Smooth muscle cell (in vitro differentiated cells): ENCODE measurements at regions not wholly inside any gene's neighbourhood (a gene's known extent, or its start where the extent isn't known, plus 50 kb on each side); places are given as distances from the start of the nearest gene placed in this dataset.

Source experiments
- DNase-seq: peaks from one replicate; lab custom pipeline; 2025; ENCODE audit not compliant: unreplicated experiment; lab: John Stamatoyannopoulos, UW
- H2AFZ ChIP-seq: fragments of 200-600 bp; sonication (generic); 2 replicates; pipeline ENCODE4 v1.6.0; 2016; ENCODE audit warnings: antibody characterized with exemption, low read depth, mild to moderate bottlenecking
- H3F3A ChIP-seq: fragments of 200-600 bp; sonication (generic); 2 replicates; pipeline ENCODE4 v1.6.0; 2017; ENCODE audit warnings: antibody characterized with exemption, low read depth
- H3K27ac ChIP-seq: fragments of 200-600 bp; sonication (generic); 2 replicates; pipeline ENCODE4 v1.5.1; 2016; ENCODE audit warnings: low read depth, mild to moderate bottlenecking
- H3K27me3 ChIP-seq: fragments of 200-600 bp; sonication (generic); 2 replicates; pipeline ENCODE4 v1.6.1; 2016; ENCODE audit warnings: low read depth, mild to moderate bottlenecking
- H3K36me3 ChIP-seq: fragments of 200-600 bp; sonication (generic); 2 replicates; pipeline ENCODE4 v1.5.1; 2016; ENCODE audit warnings: low read depth
- H3K4me1 ChIP-seq: fragments of 200-600 bp; sonication (generic); 2 replicates; pipeline ENCODE4 v1.5.1; 2016; ENCODE audit warnings: low read depth
- H3K4me2 ChIP-seq: fragments of 200-600 bp; sonication (generic); 2 replicates; pipeline ENCODE4 v1.6.0; 2016; ENCODE audit warnings: mild to moderate bottlenecking
- H3K4me3 ChIP-seq: fragments of 200-600 bp; sonication (generic); 2 replicates; pipeline ENCODE4 v1.5.1; 2016; ENCODE audit warnings: mild to moderate bottlenecking
- H3K79me2 ChIP-seq: fragments of 200-600 bp; sonication (generic); 2 replicates; pipeline ENCODE4 v1.6.0; 2016; ENCODE audit warnings: low read depth, mild to moderate bottlenecking
- H3K9ac ChIP-seq: fragments of 200-600 bp; sonication (generic); 2 replicates; pipeline ENCODE4 v1.6.0; 2016; ENCODE audit warnings: low read depth
- H3K9me3 ChIP-seq: fragments of 200-600 bp; sonication (generic); replicated peaks from 2 replicates; pipeline ENCODE4 v1.5.1; 2016; ENCODE audit warnings: low read depth
- H4K20me1 ChIP-seq: fragments of 200-600 bp; sonication (generic); 2 replicates; pipeline ENCODE4 v1.6.0; 2016; ENCODE audit warnings: low read depth
- CTCF ChIP-seq: fragments of 200-600 bp; sonication (generic); IDR thresholded peaks from 2 replicates; pipeline ENCODE4 v1.5.1; 2017; ENCODE audit warnings: borderline replicate concordance, mild to moderate bottlenecking, antibody characterized with exemption; ENCODE audit not compliant: insufficient read depth, poor library complexity, severe bottlenecking
- WGBS: methylation state at CpG from one replicate; pipeline ENCODE4 v1.1.7; 2016; ENCODE audit warnings: low lambda C conversion rate; 5-methylcytosine and 5-hydroxymethylcytosine counted together

DNA sequence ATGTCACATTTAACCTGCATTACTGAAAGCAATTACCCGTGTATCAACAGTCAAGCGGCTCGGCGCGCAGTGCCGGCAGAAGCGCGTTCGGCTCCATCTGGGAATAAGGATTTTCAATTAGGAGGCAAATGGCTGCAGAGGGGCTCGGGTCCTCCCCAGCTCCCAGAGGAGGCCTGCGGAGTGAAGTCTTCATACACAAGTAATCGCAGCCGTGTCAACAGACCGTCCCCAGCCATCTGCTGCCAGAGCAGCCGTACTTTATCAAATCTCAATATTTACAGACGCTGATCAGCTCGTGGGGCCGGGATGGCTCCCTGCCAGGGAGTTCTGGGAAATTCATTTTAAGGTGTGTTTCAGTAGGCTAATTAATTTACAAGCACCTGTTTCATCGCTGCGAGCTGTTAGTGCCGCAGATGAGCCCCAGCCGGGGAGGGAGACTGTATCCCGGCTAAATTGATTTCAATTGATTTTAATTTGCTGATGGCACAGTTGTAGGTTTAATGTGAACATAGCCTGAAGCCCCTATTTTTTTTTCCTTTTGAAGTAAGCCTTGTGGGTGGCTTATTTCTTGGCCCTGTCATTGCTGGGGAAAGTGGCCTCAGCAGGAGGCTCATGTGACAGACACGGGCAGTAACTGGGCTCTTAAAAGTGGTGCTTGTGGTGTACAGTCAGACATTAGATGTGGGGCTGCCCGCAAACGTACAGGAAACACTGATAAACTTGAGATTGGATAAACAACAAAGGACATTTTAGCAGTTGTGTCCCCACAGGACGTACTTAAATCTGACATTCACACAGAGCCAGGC is 252.7 kb downstream of the TEX29 start:
- WGBS, result 95% methylated on average over 27 of the region's 27 CpGs

DNA sequence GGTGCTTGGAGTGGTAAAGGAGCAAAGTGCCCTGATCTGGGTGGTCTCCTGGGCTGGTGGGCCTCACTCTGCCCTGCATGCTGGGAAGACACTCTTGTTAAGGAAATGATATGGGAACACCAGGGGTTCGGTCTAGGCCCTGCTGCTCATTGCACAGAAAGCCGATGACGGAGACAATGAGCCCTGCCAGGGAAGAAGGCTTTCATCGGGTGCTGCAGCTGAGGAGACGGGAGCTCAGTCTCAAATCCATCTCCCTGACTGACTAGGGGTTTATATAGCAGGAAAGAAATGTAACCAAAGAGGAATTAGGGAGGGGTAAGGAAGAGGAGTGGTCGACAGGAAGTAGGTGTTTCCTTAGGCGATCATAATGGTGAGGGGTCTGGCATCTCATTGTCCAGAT is 253.4 kb downstream of the TEX29 start:
- no peaks in the 10 kb centered on the region for H3K36me3 ChIP-seq
- H3K4me1 ChIP-seq, result no peaks in the 10 kb centered on the region
- 90% methylated on average over 7 of the region's 7 CpGs for WGBS
- no peak for DNase-seq
- H3K4me3 ChIP-seq, result no peak overlapping the region
- H3K9me3 ChIP-seq, result peaks cover 9% of the 10 kb centered on the region
- no peak for TF ChIP-seq CTCF
- H3F3A ChIP-seq, result no peaks in the 10 kb centered on the region
- H2AFZ ChIP-seq, result no peak overlapping the region
- no peaks in the 10 kb centered on the region for H4K20me1 ChIP-seq
- H3K27me3 ChIP-seq, result no peaks in the 10 kb centered on the region
- no peak overlapping the region for H3K27ac ChIP-seq
- H3K79me2 ChIP-seq, result no peaks in the 10 kb centered on the region
- H3K9ac ChIP-seq, result no peak overlapping the region
- no peak overlapping the region for H3K4me2 ChIP-seq

More for the DNA sequence above, 252.7 kb downstream of the TEX29 start:
- Histone ChIP-seq H3K9me3 (peaks cover 9% of the 10 kb centered on the region), H3K4me2 (no peak overlapping the region), H3F3A (no peaks in the 10 kb centered on the region), H3K4me3 (no peak overlapping the region), H3K9ac (no peak overlapping the region), H3K27ac (no peak overlapping the region), H3K36me3 (no peaks in the 10 kb centered on the region), H2AFZ (no peak overlapping the region), H3K4me1 (no peaks in the 10 kb centered on the region), H4K20me1 (no peaks in the 10 kb centered on the region), H3K27me3 (no peaks in the 10 kb centered on the region), H3K79me2 (no peaks in the 10 kb centered on the region)
- no peak for DNase-seq
- TF ChIP-seq CTCF, result no peak

DNA sequence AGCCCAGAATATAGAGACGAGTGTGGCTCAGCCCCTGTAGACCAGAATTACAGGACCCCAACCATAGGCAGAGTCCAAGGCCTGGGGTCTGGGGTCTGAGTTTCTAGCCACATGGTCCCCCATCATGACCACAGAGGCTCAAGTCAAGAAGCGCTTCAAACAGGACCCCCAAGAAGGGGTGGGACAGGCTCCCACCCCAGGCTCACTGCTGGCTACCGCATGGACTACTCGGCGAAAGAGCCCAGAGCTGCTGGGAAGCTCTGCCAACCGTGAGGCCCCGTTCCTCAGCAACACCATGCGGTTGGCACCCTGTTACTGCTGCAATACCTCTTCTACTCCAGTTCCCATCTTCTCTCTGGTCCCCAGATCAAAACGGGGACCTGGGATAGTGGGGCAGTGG is 254.8 kb downstream of the TEX29 start:
- H3K4me1 ChIP-seq, result no peaks in the 10 kb centered on the region
- H3K4me2 ChIP-seq, result no peak overlapping the region
- 91% methylated on average over 9 of the region's 9 CpGs for WGBS
- H3K9me3 ChIP-seq, result peaks cover 9% of the 10 kb centered on the region
- no peak for TF ChIP-seq CTCF
- no peak overlapping the region for H2AFZ ChIP-seq
- H3K27ac ChIP-seq, result no peak overlapping the region
- no peak overlapping the region for H3K4me3 ChIP-seq
- DNase-seq, result no peak
- H3K27me3 ChIP-seq, result no peaks in the 10 kb centered on the region
- no peaks in the 10 kb centered on the region for H3K79me2 ChIP-seq
- no peaks in the 10 kb centered on the region for H4K20me1 ChIP-seq
- no peaks in the 10 kb centered on the region for H3F3A ChIP-seq
- no peaks in the 10 kb centered on the region for H3K36me3 ChIP-seq
- H3K9ac ChIP-seq, result no peak overlapping the region

DNA sequence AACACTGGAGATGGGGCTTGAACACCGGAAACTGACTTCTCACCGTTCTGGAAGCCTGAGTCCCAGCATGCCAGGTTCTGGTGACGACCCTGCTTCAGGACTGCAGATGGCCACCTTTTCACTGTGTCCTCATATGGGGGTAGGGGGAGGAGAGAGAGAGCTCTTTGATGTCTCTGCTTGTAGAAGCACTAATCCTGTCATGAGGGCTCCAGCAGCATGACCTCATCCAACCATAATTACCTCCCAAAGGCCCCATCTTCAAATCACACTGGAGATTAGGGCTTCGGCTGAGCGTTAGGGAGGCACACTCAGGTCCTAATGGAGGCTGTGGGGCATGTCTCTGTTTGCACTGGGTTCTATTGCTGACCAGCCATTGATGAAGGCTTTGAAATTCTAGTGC is 255.3 kb downstream of the TEX29 start:
- Histone ChIP-seq H3K36me3 (no peaks in the 10 kb centered on the region), H3K27me3 (no peaks in the 10 kb centered on the region), H3K27ac (no peak overlapping the region), H3F3A (no peaks in the 10 kb centered on the region), H3K79me2 (no peaks in the 10 kb centered on the region), H3K9ac (no peak overlapping the region), H3K4me3 (no peak overlapping the region), H3K9me3 (peaks cover 9% of the 10 kb centered on the region), H2AFZ (no peak overlapping the region), H3K4me2 (no peak overlapping the region), H3K4me1 (no peaks in the 10 kb centered on the region), H4K20me1 (no peaks in the 10 kb centered on the region)
- no peak for TF ChIP-seq CTCF
- no peak for DNase-seq
- WGBS, result 73% methylated on average over 5 of the region's 5 CpGs
